Fibroblast of skin of back (primary cell): ENCODE measurements at regions not wholly inside any gene's neighbourhood (a gene's known extent, or its start where the extent isn't known, plus 50 kb on each side); places are given as distances from the start of the nearest gene placed in this dataset.

Experiments used
- DNase-seq: peaks from one replicate; pipeline ENCODE4 v3.0.0-alpha.2; 2013

DNA sequence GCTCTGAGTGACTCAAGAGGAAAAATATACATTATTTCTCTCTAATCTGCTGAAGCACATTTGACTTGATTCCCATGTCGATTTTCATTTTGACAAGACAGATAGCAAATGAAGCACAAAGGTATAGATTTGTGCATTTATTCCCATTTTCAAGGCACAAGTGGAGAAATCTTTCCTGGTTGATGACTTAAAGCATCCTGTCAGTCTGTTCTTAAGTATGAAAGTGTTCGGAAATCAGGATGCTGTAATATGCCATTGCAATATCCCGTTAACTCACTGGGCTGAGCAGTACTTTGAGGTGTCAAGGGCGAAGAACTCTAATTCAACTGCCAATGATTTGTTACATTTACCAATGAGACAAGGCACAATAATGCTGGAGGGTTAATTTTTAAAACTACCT, 185.2 kb upstream of the LRP1B start:
- DNase-seq = no peak

DNA sequence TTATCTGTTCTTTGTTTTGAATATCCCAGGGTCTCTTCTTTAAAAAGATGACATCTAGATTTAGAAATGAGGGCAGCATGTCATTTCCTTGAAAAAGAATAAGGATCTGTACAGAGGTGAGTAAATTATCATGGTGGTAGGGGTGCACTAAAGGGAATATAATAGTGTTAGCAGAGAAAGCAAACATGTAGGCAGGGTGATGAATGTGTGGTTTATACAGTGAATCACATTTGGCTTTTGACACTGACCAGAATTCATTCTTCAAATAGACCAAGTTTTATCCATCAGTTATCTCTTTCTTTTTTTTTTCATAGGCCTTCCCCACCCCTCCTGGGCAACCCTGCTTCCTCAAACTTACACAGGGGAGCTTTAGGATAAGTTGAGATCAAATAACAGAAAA, 184.5 kb upstream of the LRP1B start:
- DNase-seq = peak; percentile 9

DNA sequence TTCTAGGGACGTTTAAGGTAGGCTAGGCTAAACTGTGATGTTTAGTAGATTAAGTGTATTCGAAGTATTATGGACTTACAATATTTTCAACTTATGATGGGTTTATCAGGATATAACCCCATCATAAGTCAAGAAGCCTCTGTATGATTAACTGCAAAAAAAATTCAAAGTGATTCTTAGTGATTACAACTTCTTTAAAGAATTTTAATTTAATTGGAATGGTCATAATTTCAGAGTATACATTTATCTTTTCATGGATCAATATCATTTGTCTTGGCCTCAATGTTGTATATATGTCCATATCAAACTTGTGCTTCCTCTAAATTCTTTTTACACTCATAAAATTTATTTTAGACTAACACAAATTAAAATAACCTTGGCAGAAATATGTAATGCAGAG, 183.3 kb upstream of the LRP1B start:
- DNase-seq = no peak

DNA sequence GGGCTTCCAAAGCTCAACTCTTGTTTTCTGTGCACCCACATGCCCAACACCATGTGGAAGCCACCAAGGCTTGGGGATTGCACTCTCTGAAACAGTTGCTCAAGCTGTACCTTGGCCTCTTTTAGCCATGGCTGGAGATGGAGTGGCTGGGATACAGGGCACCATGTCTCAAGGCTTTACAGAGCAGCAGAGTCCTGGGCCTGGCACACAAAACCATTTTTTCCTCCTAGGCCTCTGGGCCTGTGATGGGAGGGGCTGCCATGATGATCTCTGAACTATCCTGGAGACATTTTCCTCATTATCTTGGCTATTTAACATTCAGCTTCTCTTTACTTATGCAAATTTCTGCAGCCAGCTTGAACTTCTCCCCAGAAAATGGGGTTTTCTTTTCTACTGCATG, 179.7 kb upstream of the LRP1B start:
- no peak for DNase-seq

DNA sequence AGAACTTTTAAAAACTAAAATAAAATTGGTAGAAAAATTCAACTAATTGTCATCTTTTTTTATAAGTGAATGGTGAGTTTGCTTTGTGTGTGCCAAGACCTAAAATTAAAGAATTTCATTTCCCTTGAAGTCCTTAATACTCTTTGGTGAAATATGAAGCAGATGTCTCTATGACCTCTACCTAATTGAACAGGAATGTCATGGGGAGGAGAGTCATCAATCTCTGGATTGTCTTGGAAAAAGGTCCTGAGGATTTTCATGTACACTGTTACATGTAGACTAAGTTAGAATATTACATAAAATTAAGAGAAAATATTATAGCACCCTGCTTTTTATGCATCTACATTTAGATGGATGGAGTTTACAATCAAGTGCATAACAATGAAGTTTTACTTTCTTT, 177.9 kb upstream of the LRP1B start:
- peak; percentile 22 for DNase-seq

DNA sequence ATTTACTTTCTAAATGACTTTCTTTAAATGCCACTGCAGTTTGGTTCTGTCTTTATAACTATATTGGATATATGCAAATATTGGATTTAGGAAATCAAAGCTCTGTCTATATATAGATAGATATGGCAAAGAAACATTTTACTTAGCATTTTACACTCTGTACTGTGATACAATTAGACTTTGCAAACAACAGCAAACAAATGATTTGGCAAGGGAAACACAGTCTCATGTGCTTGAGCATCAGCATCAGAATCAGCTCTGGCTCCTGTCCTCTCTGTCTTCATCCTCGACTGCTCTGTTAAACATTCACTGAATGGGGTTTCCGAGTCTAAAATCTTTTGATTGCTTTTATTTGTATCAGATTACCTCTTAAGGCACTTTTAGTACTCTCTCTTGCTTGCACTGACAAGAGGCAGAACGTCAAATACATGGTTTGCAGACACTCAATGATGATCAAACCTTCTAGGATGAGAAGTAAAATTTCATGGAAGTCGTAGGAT, 176.8 kb upstream of the LRP1B start:
- no peak for DNase-seq

DNA sequence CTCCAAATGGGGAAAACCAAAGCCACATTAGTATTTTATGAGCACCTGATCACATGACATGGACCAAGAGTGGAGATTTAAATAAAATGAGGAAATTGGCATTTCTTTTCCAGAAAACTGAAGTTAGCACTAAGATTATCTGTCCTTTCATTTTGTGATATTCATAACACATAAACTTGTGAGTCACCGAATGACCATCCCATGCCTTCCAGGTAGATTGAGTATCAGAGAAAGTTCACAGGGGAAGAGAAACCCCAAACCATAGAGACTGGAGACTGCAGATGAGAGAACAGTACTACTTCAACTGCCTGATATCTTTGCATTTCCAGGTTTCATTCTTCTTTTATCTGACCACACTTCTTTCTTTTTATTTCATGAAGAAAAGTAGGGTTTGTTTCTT, 176.3 kb upstream of the LRP1B start:
- DNase-seq = no peak

DNA sequence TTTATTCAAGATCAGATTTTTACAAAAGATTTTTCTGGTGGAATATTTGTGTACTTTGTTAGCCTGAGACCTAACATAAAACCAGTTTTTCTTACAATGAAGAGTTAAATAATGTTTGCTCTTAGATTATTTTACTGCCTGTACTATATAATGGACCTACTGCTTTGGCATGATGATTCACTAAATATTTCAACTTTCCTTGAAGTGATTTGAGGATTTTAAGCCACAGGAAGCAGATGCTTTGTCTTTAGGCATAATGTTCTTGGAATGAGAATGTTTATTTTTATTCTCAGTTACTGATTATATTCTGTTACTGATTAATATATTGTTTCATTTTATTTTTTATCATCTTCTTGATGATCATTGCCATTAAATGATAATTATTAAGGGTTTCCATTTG, 175.3 kb upstream of the LRP1B start:
- peak; percentile 69 for DNase-seq

DNA sequence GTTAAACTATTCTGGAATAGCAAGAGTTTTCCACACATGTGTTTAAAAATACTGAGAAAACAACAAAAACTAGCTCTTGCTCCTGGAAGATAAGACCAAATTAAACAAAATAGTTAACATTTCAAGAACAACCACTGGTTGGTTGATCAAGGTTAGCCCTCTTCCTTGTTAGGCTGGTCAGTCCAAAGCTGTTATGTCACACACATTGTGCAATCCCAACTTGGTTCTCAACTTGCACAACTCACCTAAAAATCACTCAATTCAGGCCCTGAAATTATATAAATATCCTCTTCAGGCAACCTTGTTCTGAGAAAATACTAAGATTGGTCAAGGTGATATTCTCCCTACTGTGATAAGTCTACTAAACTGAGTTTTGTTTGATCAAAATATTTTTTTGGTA, 169.7 kb upstream of the LRP1B start:
- DNase-seq = no peak

DNA sequence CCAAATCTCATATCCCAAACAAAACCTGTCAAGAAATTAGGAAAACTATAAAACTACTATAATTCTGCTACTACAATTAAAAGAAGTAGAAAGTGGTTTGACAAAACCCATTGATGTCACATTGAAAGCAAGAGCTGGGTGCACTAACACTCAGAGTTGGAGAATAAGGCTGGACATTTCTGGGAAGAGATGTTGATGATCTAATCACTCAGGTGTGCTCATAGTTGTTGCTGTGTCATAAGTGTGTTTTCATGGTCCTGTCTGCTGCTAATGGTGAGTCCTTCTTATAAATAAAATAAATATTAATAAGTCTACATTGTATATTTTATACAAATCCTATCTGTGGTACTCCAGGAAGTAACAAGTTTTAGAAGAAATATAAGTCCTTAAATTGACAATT, 168.2 kb upstream of the LRP1B start:
- DNase-seq = no peak

DNA sequence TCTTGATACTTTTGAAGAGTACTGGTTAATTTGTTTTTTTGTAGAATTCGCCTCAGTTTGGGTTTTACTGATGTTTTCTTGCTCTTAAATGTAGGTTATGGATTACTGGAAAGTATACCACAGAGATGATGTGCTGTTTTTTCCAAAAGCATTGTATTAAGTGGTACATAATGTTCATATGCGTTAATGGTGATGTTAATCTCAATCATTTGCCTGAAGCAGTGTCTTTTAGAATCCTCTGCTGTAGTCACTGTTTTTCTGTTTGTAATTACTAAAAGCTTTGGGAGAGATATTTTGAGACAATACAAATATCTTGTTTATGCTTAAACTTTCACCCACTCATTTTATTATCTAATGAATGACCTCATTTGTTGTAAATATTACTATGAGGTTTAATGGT, 163.4 kb upstream of the LRP1B start:
- no peak for DNase-seq

DNA sequence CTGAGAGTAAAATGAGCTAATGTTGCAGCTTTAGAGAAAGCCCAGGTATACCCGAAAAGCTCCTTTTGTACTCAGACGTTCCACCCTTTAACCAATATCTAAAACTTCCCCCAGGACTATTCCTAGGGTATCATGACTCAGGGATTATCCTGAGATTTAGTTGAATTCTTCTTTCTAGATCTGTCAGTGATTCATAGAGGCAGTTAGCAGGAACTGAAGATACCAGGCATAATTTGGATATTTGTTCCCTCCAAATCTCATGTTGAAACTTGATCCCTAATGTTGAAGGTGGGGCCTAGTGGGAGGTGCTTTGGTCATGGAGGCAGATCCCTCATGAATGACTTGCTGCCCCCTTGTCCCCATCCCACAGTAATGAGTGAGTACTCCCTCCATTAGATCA, 161.2 kb upstream of the LRP1B start:
- peak; percentile 82 for DNase-seq

DNA sequence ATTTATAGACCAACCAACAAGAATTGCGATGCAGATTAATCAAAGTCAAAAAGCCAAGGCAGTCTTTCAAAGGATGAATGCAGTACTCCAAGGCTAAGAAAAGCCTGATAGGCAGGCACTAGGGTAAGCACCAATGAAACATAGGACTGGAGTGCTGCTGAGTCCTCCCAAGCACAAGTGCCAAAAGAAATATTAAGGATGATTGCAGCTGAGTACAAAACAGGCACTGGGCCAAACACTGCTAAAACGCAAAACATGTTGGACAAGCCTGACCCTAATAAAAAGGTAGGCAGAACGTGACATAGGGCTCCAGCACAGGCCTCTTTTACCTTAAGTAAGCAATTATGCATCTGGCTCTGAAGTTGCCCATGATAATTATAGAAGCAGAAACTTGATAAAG, 160.1 kb upstream of the LRP1B start:
- DNase-seq = peak; percentile 50

DNA sequence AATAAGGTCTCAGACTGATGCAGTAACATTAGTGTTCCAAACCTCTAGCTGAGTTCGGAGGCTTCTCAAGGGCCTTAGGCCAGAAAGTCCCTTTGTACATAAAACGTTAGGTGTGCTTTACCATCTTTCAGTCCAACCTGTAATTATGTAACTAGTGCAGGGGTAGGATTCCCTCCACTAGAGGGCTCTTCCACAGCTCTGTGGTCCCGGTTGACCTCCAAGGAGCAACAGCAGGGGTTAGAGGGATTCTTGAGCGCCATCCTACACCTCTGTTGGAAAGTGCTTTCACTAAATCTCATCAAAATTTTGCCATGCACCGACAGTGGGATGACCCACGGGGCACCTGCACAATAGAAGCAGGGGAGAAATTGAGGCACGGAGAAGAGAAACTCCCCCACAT, 155.8 kb upstream of the LRP1B start:
- no peak for DNase-seq

DNA sequence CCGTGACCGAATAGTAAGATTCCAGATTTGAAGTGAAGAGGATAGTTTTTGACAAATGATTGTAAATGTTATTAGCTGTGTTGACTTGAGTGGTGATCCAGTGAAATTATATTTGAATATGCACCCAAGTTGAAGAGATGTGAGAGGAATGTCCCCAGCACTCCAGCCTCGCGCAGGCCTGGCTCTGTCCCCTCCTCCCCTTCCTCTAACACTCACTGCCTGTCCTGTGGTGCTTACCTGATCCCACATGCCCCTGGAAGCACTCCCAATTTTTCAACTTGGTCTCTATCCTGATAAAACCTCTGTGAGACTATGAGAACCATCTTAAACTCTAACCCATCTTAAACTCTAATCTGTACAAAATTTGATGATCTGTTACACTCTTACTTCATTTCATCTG, 154.7 kb upstream of the LRP1B start:
- no peak for DNase-seq

DNA sequence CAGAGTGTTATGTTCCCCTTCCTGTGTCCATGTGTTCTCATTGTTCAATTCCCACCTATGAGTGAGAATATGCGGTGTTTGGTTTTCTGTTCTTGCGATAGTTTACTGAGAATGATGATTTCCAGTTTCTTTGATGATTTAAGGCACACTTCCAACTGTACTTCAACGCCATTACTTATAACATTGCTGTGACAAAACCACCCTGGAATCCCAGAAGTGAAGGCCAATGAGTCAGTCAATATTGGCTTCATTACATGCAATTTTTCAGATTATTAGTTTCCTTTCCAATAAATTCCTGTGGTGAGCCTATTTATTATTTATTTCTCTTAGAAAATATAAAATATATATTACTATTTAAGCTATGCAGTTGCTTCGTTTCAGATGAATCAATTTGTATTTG, 153.5 kb upstream of the LRP1B start:
- peak; percentile 66 for DNase-seq

DNA sequence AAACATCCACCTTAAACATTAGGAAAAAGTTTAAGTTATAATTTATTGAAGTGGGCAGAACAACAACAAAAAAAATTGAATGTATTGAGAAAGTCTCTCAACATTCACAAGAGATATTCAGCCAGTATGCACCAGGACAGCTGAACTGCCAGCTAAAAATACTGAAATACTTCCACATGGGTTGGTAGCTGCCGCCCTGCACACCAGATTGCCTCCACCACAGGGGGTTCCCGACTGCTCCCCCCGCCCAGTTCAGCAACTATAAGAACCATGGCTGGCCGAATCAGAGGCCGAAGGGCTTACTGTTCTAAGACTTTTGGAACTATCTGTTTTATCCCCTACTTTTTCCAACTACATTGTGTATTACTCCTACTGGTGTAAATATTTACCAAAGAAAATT, 150.0 kb upstream of the LRP1B start:
- no peak for DNase-seq

DNA sequence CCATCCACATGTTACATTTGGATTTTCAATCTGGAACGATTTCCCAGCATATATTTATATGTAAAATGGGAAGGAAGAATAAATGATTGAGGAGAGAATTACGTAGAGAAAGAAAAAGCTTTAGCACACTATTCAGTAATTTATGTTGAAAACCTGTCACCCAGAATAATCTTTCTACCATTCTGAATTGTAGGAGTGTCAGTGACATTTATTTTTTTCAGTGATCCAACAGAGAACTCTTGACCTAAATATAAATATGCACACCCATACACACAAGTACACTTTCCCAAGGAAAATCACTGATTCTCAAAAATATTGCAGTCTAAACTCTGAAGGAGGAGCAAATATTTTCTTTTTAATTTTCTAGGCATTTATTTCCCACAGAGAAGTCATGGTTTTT, 140.2 kb upstream of the LRP1B start:
- DNase-seq = no peak

DNA sequence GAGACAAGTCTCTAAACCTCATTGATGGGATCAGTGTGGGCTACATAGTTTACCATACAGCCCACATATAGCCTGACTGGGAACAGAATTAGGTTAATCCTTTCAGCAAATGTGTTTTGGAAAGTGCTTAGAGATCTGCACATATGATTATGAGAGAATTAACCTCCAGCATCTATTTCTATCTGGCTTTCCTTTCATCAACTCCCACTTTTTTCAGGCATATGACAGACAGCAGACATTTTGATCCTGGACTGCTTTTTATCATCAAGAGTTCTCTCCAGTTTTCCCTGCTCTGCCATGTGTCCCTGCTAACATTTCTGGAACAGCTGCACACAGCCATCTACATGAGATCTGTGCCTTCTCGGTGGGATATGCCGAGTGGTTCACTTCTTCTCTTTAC, 139.5 kb upstream of the LRP1B start:
- DNase-seq = no peak

DNA sequence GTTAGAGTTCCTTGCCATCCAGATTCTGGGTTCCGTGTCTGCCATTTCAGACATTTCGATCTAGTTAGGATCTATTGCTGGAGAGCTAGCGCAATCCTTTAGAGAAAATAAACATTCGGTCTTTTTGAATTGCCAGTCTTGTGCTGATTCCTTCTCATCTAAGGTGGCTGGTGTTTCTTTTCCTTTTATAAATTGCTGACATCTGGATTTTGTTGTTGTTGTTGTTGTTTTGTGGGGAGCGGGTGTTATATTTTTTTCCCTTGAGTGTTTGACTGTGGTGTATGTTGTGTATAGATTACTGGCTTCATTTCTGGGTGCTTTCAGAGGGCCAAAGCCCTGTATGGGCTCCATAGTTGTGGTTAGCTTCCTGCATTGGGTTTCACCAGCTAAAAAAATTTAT, 128.5 kb upstream of the LRP1B start:
- no peak for DNase-seq

DNA sequence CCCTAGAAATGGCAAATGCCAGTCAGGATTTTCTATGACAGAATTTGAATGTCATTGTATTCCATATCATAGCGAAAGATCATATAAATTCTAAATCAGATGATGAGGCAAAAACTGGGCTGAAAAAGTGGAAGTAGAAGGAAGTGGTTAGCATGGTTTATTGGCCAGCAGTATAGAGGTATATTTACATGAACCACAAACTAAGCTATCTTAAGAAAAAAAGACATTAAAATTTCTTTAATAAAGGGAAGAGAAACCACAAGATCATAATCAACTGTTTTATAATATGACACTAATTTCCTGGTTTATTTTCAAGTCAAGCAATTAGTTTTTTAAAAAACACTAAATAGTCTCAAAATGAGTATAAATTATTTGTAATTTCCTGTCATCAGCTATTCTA, 123.2 kb upstream of the LRP1B start:
- DNase-seq = no peak

DNA sequence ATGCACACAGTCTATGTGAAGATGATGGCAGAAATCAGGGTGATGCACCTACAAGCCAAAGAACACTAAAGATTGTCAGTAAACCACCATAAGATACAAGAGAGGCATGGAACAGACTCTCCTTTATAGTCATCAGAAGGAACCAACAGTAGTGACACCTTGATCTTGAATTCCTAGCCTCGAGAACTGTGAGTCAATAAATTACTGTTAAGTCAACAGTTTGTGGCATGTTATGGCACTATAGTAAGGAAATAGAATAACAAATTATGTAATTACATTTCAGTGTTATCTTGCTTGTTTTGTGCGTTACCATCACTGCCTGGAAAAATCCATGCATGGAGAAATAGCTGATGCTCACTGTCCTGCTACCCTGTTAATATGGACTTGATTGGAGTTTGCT, 110.2 kb upstream of the LRP1B start:
- no peak for DNase-seq

DNA sequence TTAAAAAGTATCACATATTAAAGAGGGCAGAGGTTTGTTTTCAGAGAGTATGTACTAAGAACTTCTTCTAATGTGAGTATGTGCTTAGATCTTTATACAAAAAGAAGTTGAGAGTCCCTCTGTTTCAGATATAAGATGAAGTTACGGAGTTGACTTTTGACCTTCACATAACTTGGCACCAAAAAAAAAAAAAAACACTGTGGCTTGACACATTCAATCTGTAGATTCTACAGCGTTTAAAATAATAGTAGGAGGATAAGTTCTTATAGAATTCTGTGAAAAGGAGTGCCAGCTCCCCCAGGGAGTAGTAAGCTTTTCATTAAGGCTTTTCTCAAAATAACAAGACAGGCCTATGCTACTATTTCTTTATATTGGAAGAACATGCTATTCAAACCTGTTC, 105.4 kb upstream of the LRP1B start:
- DNase-seq = no peak

DNA sequence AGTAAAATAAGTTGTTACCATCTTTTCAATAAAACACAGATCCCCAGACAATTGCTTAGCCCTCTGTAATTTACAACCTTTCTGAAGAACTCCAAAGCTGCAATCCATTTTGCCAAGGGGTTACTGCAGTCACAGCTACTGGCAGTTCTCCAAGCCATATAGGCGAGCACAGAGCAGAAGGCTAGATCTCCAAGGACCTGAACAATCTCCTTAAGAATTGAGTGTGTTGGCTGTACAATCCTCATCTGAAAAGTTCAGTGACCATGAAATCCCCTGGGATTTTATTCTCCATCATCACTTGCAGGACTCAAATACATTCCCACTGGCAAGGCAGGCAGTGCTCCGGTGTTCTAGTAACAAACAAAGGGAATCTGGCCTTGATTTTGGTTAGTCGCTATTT, 103.9 kb upstream of the LRP1B start:
- DNase-seq = peak; percentile 3

DNA sequence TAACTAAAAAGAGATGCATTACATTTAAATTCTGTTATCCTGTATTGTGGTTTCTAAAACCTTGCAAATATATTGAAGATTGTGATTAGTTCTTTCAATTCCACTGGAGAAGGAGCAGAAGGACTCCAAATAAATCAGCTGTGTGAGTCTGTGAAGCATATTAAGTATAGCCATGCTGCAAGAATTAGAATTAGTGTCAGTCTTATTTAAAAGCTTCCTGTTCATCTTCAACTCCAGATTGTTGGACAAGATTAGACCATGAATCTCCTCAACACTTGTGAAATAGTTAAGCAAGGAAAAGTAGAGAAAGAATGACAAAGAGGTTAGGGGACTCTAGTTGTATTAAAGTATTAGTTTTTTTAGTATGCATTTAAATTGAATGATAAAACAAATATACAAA, 92.5 kb upstream of the LRP1B start:
- no peak for DNase-seq

DNA sequence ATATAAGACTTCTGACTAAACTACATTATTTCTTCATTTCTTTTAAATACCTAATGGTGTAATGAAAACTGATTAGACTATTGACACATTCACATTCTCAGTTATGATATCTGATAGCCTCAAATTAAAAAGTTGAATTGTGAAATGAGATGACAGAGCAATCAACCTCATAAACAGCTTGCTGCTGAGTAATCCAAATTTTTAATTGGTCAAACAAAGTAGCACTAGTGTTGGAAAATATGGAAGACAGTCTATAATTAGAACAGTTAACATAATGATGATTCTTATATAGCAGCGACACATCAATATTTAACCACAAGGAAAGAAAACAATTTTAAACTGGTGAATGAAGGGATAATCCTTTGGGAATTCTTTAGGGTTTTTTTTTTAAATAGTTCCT, 91.9 kb upstream of the LRP1B start:
- peak; percentile 53 for DNase-seq
